ENCODE measurements at regions not wholly inside any gene's neighbourhood (a gene's known extent, or its start where the extent isn't known, plus 50 kb on each side); places are given as distances from the start of the nearest gene placed in this dataset.

GRCh38 chr2:78546843-78547242 is 478.7 kb upstream of the REG3G start:
- DNase-seq: no peak
- Histone ChIP-seq H3K4me3 (ENCODE audit: low read length) (no peak overlapping the region), H3K27ac (ENCODE audit: low read length) (no peak overlapping the region), H3K27me3 (ENCODE audit: control insufficient read depth, insufficient read depth, low read length) (no peaks in the 10 kb centered on the region), H3K36me3 (ENCODE audit: control insufficient read depth, insufficient read depth, low read length) (no peaks in the 10 kb centered on the region), H3K4me1 (ENCODE audit: control insufficient read depth, insufficient read depth, low read length) (no peaks in the 10 kb centered on the region), H3K9me3 (ENCODE audit: control insufficient read depth, low read depth, low read length) (peaks cover 2% of the 10 kb centered on the region)
- no CpG with 5 or more reads among the region's 14 CpGs for WGBS (ENCODE audit: insufficient coverage, low lambda C conversion rate)

DNA sequence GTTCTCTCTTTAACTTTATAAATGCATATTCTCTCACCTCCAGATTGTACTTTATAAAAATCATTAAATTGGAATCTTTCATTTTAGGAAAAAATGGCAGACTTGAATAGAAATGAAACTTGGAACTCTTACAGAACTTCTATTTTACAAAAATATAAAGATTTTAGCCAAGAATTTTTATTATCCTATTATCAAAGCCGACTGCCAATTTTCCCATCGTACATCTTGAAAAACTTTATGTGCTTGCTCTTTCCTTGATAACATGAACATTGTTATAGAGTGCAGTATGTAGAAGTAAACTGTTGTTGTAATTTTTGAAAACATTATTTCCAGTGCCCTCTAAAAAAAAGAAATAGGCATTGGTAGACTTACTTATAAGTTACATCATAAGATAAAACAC is 475.7 kb upstream of the REG3G start:
- Histone ChIP-seq H3K27me3 (ENCODE audit: control insufficient read depth, insufficient read depth, low read length) (no peaks in the 10 kb centered on the region), H3K36me3 (ENCODE audit: control insufficient read depth, insufficient read depth, low read length) (no peaks in the 10 kb centered on the region), H3K27ac (ENCODE audit: low read length) (no peak overlapping the region), H3K9me3 (ENCODE audit: control insufficient read depth, low read depth, low read length) (no peaks in the 10 kb centered on the region), H3K4me3 (ENCODE audit: low read length) (no peak overlapping the region), H3K4me1 (ENCODE audit: control insufficient read depth, insufficient read depth, low read length) (no peaks in the 10 kb centered on the region)
- WGBS (ENCODE audit: insufficient coverage, low lambda C conversion rate): 94% methylated on average over 2 of the region's 2 CpGs
- DNase-seq: no peak

GRCh38 chr2:78553866-78554647 is 471.4 kb upstream of the REG3G start:
- 60% methylated on average over 2 of the region's 3 CpGs for WGBS (ENCODE audit: insufficient coverage, low lambda C conversion rate)
- Histone ChIP-seq H3K27me3 (ENCODE audit: control insufficient read depth, insufficient read depth, low read length) (no peaks in the 10 kb centered on the region), H3K4me3 (ENCODE audit: low read length) (no peak overlapping the region), H3K9me3 (ENCODE audit: control insufficient read depth, low read depth, low read length) (no peaks in the 10 kb centered on the region), H3K27ac (ENCODE audit: low read length) (no peak overlapping the region), H3K36me3 (ENCODE audit: control insufficient read depth, insufficient read depth, low read length) (no peaks in the 10 kb centered on the region), H3K4me1 (ENCODE audit: control insufficient read depth, insufficient read depth, low read length) (no peaks in the 10 kb centered on the region)
- no peak for DNase-seq

DNA sequence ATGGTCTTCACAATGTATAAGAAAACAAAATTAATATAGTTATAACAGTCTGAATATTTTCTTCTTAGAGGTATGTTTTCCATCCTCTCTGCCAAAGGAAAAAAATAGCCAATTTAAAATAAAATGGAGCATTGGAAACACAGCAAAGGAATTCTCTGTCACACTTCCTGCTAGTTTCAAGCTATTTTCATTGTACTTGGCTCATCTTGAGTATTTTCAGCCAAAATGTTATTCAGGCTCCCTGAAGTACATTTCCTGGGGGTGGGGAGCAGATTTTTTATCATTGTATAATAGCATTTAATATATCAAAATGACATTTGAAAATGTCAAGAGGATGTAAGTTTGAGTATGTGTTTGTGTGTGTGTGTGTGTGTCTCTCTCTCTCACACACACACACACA is 463.6 kb upstream of the REG3G start:
- no peaks in the 10 kb centered on the region for H3K36me3 ChIP-seq (ENCODE audit: control insufficient read depth, insufficient read depth, low read length)
- H3K9me3 ChIP-seq (ENCODE audit: control insufficient read depth, low read depth, low read length): no peaks in the 10 kb centered on the region
- no peak overlapping the region for H3K4me3 ChIP-seq (ENCODE audit: low read length)
- H3K4me1 ChIP-seq (ENCODE audit: control insufficient read depth, insufficient read depth, low read length): no peaks in the 10 kb centered on the region
- H3K27me3 ChIP-seq (ENCODE audit: control insufficient read depth, insufficient read depth, low read length): no peaks in the 10 kb centered on the region
- DNase-seq: no peak
- H3K27ac ChIP-seq (ENCODE audit: low read length): no peak overlapping the region

DNA sequence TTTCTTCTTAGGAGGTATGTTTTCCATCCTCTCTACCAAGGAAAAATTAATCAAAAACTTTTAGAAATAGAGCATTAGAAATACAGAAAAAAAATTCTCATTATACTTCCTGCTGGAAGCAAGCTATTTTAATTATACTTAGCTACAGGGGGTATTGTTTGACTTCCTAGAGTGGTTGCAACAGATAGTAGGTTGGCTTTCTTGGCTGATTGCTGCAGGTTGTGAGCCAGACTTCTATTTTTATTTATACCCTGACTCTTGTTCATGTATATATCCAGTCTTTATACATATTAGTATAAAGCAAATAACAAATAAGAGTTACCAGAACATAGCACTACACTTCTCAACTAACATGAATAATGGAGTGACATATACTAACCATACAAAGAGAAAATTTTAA is 460.8 kb upstream of the REG3G start:
- no peaks in the 10 kb centered on the region for H3K36me3 ChIP-seq (ENCODE audit: control insufficient read depth, insufficient read depth, low read length)
- H3K4me3 ChIP-seq (ENCODE audit: low read length): no peak overlapping the region
- no peak overlapping the region for H3K27ac ChIP-seq (ENCODE audit: low read length)
- H3K9me3 ChIP-seq (ENCODE audit: control insufficient read depth, low read depth, low read length): no peaks in the 10 kb centered on the region
- no peaks in the 10 kb centered on the region for H3K4me1 ChIP-seq (ENCODE audit: control insufficient read depth, insufficient read depth, low read length)
- DNase-seq: no peak
- no peaks in the 10 kb centered on the region for H3K27me3 ChIP-seq (ENCODE audit: control insufficient read depth, insufficient read depth, low read length)

GRCh38 chr2:78568782-78569373 is 456.6 kb upstream of the REG3G start:
- 60% methylated on average over 1 of the region's 6 CpGs for WGBS (ENCODE audit: insufficient coverage, low lambda C conversion rate)
- Histone ChIP-seq H3K27ac (ENCODE audit: low read length) (no peak overlapping the region), H3K4me3 (ENCODE audit: low read length) (no peak overlapping the region), H3K9me3 (ENCODE audit: control insufficient read depth, low read depth, low read length) (no peaks in the 10 kb centered on the region), H3K27me3 (ENCODE audit: control insufficient read depth, insufficient read depth, low read length) (no peaks in the 10 kb centered on the region), H3K36me3 (ENCODE audit: control insufficient read depth, insufficient read depth, low read length) (no peaks in the 10 kb centered on the region), H3K4me1 (ENCODE audit: control insufficient read depth, insufficient read depth, low read length) (no peaks in the 10 kb centered on the region)
- DNase-seq: no peak

- no peak for DNase-seq
- no peaks in the 10 kb centered on the region for H3K27me3 ChIP-seq (ENCODE audit: control insufficient read depth, insufficient read depth, low read length)
- no peaks in the 10 kb centered on the region for H3K36me3 ChIP-seq (ENCODE audit: control insufficient read depth, insufficient read depth, low read length)
- no peak overlapping the region for H3K4me3 ChIP-seq (ENCODE audit: low read length)
- no peaks in the 10 kb centered on the region for H3K4me1 ChIP-seq (ENCODE audit: control insufficient read depth, insufficient read depth, low read length)
- H3K27ac ChIP-seq (ENCODE audit: low read length): no peak overlapping the region
- H3K9me3 ChIP-seq (ENCODE audit: control insufficient read depth, low read depth, low read length): no peaks in the 10 kb centered on the region
These were observed 449.1 kb upstream of the REG3G start for GRCh38 chr2:78576409-78576808.

DNA sequence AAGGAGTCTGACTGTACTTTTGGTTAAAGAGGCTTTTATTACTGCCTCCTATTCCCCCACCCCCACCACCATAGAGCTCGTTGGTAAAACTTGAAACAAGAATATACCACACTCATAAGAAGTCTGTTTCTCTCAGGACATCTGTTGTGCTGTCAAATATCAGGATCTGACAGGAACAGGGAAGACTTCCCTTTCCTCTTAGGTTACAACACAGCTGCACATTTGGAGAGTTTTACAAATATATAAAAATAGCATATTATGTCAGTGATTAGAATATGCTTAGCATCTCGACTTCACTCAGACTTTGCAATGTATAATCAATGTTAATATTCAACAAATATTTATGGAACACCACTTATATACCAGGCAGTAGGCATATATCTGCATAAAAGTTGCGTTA is 439.6 kb upstream of the REG3G start:
- no peaks in the 10 kb centered on the region for H3K9me3 ChIP-seq (ENCODE audit: control insufficient read depth, low read depth, low read length)
- H3K36me3 ChIP-seq (ENCODE audit: control insufficient read depth, insufficient read depth, low read length): no peaks in the 10 kb centered on the region
- no peak for DNase-seq
- no peaks in the 10 kb centered on the region for H3K27me3 ChIP-seq (ENCODE audit: control insufficient read depth, insufficient read depth, low read length)
- H3K4me3 ChIP-seq (ENCODE audit: low read length): no peak overlapping the region
- 70% methylated on average over 2 of the region's 3 CpGs for WGBS (ENCODE audit: insufficient coverage, low lambda C conversion rate)
- no peak overlapping the region for H3K27ac ChIP-seq (ENCODE audit: low read length)
- no peaks in the 10 kb centered on the region for H3K4me1 ChIP-seq (ENCODE audit: control insufficient read depth, insufficient read depth, low read length)

- H3K27me3 ChIP-seq (ENCODE audit: control insufficient read depth, insufficient read depth, low read length): no peaks in the 10 kb centered on the region
- DNase-seq: no peak
- no peaks in the 10 kb centered on the region for H3K4me1 ChIP-seq (ENCODE audit: control insufficient read depth, insufficient read depth, low read length)
- WGBS (ENCODE audit: insufficient coverage, low lambda C conversion rate): 60% methylated on average over 1 of the region's 1 CpG
- no peaks in the 10 kb centered on the region for H3K36me3 ChIP-seq (ENCODE audit: control insufficient read depth, insufficient read depth, low read length)
- no peak overlapping the region for H3K4me3 ChIP-seq (ENCODE audit: low read length)
- no peak overlapping the region for H3K27ac ChIP-seq (ENCODE audit: low read length)
- no peaks in the 10 kb centered on the region for H3K9me3 ChIP-seq (ENCODE audit: control insufficient read depth, low read depth, low read length)
These were observed 439.2 kb upstream of the REG3G start for GRCh38 chr2:78586316-78586715.

GRCh38 chr2:78589871-78590270 is 435.6 kb upstream of the REG3G start:
- no peaks in the 10 kb centered on the region for H3K4me1 ChIP-seq (ENCODE audit: control insufficient read depth, insufficient read depth, low read length)
- DNase-seq: no peak
- no peaks in the 10 kb centered on the region for H3K27me3 ChIP-seq (ENCODE audit: control insufficient read depth, insufficient read depth, low read length)
- no peaks in the 10 kb centered on the region for H3K36me3 ChIP-seq (ENCODE audit: control insufficient read depth, insufficient read depth, low read length)
- no peak overlapping the region for H3K4me3 ChIP-seq (ENCODE audit: low read length)
- no peak overlapping the region for H3K27ac ChIP-seq (ENCODE audit: low read length)
- no peaks in the 10 kb centered on the region for H3K9me3 ChIP-seq (ENCODE audit: control insufficient read depth, low read depth, low read length)

GRCh38 chr2:78592491-78592890 is 433.0 kb upstream of the REG3G start:
- no peaks in the 10 kb centered on the region for H3K9me3 ChIP-seq (ENCODE audit: control insufficient read depth, low read depth, low read length)
- no peaks in the 10 kb centered on the region for H3K4me1 ChIP-seq (ENCODE audit: control insufficient read depth, insufficient read depth, low read length)
- no peaks in the 10 kb centered on the region for H3K27me3 ChIP-seq (ENCODE audit: control insufficient read depth, insufficient read depth, low read length)
- H3K27ac ChIP-seq (ENCODE audit: low read length): no peak overlapping the region
- no peaks in the 10 kb centered on the region for H3K36me3 ChIP-seq (ENCODE audit: control insufficient read depth, insufficient read depth, low read length)
- no peak overlapping the region for H3K4me3 ChIP-seq (ENCODE audit: low read length)
- DNase-seq: no peak
- no CpG with 5 or more reads among the region's 3 CpGs for WGBS (ENCODE audit: insufficient coverage, low lambda C conversion rate)
